GM12878 (cell line): ENCODE measurements at regions not wholly inside any gene's neighbourhood (a gene's known extent, or its start where the extent isn't known, plus 50 kb on each side); places are given as distances from the start of the nearest gene placed in this dataset.

Experiments
- ATAC-seq: fragments of 200-7000 bp; cut with Tn5 transposase; 3 replicates; pipeline ENCODE4 v1.9.1; 2020; ENCODE audit warnings: mild to moderate bottlenecking, moderate library complexity
- BruUV-seq: library from RNA; stranded (reverse); fragments of 400-500 nt; replicated peaks from 2 replicates; lab custom pipeline; 2021; lab: Mats Ljungman, UMichigan
- CTCF ChIA-PET: fragments of 300-600 bp; sonication (Branson Sonifier 250); formaldehyde crosslinking; extraction: SDS; loops from one replicate; lab custom pipeline; 2021; ENCODE audit warnings: inconsistent platforms; lab: Yijun Ruan, JAX
- POLR2A ChIA-PET: fragments of 350-600 bp; formaldehyde crosslinking; extraction: SDS; loops from one replicate; lab custom pipeline; 2021; ENCODE audit warnings: inconsistent platforms; lab: Charles Lee
- RAD21 ChIA-PET: fragments of 300-600 bp; sonication (Branson Sonifier 250); formaldehyde crosslinking; loops from one replicate; lab custom pipeline; 2023; ENCODE audit warnings: antibody characterized with exemption; ENCODE audit not compliant: unreplicated experiment; lab: Charles Lee
- SMC1A ChIA-PET: fragments of 300-600 bp; sonication (Branson Sonifier 250); formaldehyde crosslinking; loops from one replicate; lab custom pipeline; 2023; ENCODE audit not compliant: unreplicated experiment, uncharacterized antibody; lab: Charles Lee
- DNase-seq: peaks from one replicate; pipeline ENCODE4 v3.0.0-alpha.2; 2011; ENCODE audit warnings: low read depth, low spot score
- FAIRE-seq: peaks from 3 replicates; lab custom pipeline; 2011; peaks lifted over from hg19 to GRCh38; lab: Jason Lieb, UNC
- H2AFZ ChIP-seq: 2 replicates; pipeline ENCODE4 v1.6.0; 2011; ENCODE audit warnings: low read depth, low read length, control low read depth; ENCODE audit not compliant: control insufficient read depth
- H3K27ac ChIP-seq: 2 replicates; pipeline ENCODE4 v1.5.1; 2011; ENCODE audit warnings: control low read depth; ENCODE audit not compliant: control insufficient read depth, insufficient read depth
- H3K27me3 ChIP-seq, 2 experiments: replicated peaks in 1 of 2; 2 replicates each; pipeline versions ENCODE4 v1.6.0 to v1.6.1; 2011; ENCODE audit warnings: low read length in 1 of 2; ENCODE audit not compliant: control insufficient read depth in 2 of 2, insufficient read depth in 2 of 2
- H3K36me3 ChIP-seq, 2 experiments: 2 replicates each; pipeline ENCODE4 v1.5.1; 2011; ENCODE audit warnings: low read length in 1 of 2; ENCODE audit not compliant: control insufficient read depth in 2 of 2, insufficient read depth in 2 of 2
- H3K4me1 ChIP-seq: 2 replicates; pipeline ENCODE4 v1.6.1; 2011; ENCODE audit warnings: mild to moderate bottlenecking, low read length, moderate library complexity, mixed read lengths; ENCODE audit not compliant: control insufficient read depth, insufficient read depth
- H3K4me2 ChIP-seq: 2 replicates; pipeline ENCODE4 v1.6.0; 2011; ENCODE audit warnings: control low read depth; ENCODE audit not compliant: control insufficient read depth, insufficient read depth
- H3K4me3 ChIP-seq: fragments of 200-600 bp; sonication (generic); 2 replicates; pipeline ENCODE4 v1.5.1; 2016
- H3K79me2 ChIP-seq: 2 replicates; pipeline ENCODE4 v1.6.0; 2011; ENCODE audit warnings: low read length; ENCODE audit not compliant: control insufficient read depth, insufficient read depth
- H3K9ac ChIP-seq: 2 replicates; pipeline ENCODE4 v1.8.0; 2011; ENCODE audit warnings: low read length, control low read depth, mixed read lengths; ENCODE audit not compliant: control insufficient read depth, insufficient read depth
- H3K9me3 ChIP-seq: replicated peaks from 3 replicates; pipeline ENCODE4 v1.5.1; 2011; ENCODE audit warnings: mild to moderate bottlenecking, low read length; ENCODE audit not compliant: control insufficient read depth, insufficient read depth
- H4K20me1 ChIP-seq: 2 replicates; pipeline ENCODE4 v1.6.0; 2011; ENCODE audit not compliant: control insufficient read depth, insufficient read depth
- BCL11A ChIP-seq: IDR thresholded peaks from 2 replicates; pipeline ENCODE4 v1.6.1; 2011; ENCODE audit warnings: low read depth, low read length
- CEBPB ChIP-seq, 2 experiments: fragments of 150-350 bp in 1 of 2; IDR thresholded peaks; 2 replicates each; pipeline ENCODE4 v1.6.1; 2012 to 2014; ENCODE audit warnings: low read depth in 2 of 2, low read length in 2 of 2, borderline replicate concordance in 1 of 2, inconsistent platforms in 1 of 2
- E2F8 ChIP-seq: fragments of 450-650 bp; IDR thresholded peaks from 2 replicates; pipeline ENCODE4 v1.6.1; 2018; ENCODE audit warnings: mild to moderate bottlenecking, low read depth, moderate library complexity; ENCODE audit not compliant: partially characterized antibody
- EZH2 ChIP-seq: IDR thresholded peaks from 2 replicates; pipeline ENCODE4 v1.6.1; 2012; ENCODE audit warnings: low read depth, mild to moderate bottlenecking, control low read depth, inconsistent platforms, low read length, borderline replicate concordance; ENCODE audit not compliant: control insufficient read depth
- FOS ChIP-seq: IDR thresholded peaks from 3 replicates; pipeline ENCODE4 v1.6.1; 2011; ENCODE audit warnings: borderline replicate concordance; ENCODE audit not compliant: insufficient read length; ENCODE audit errors: extremely low read depth
- FOXM1 ChIP-seq: IDR thresholded peaks from 2 replicates; pipeline ENCODE4 v1.6.1; 2012; ENCODE audit warnings: low read depth, mild to moderate bottlenecking, inconsistent platforms, low read length, moderate library complexity
- HDGF ChIP-seq: fragments of 450-650 bp; IDR thresholded peaks from 2 replicates; pipeline ENCODE4 v1.6.1; 2016; ENCODE audit warnings: antibody characterized with exemption
- IRF4 ChIP-seq: IDR thresholded peaks from 2 replicates; pipeline ENCODE4 v1.6.1; 2011; ENCODE audit warnings: low read depth, low read length
- NFIC ChIP-seq: IDR thresholded peaks from 2 replicates; pipeline ENCODE4 v1.6.1; 2012; ENCODE audit warnings: low read depth, mild to moderate bottlenecking, inconsistent platforms, low read length, moderate library complexity
- NKRF ChIP-seq: fragments of 450-650 bp; conservative IDR thresholded peaks from 2 replicates; pipeline ENCODE4 v1.6.1; 2017; ENCODE audit warnings: mild to moderate bottlenecking, moderate library complexity
- RFX5 ChIP-seq: IDR thresholded peaks from 2 replicates; pipeline ENCODE4 v1.6.1; 2011; ENCODE audit warnings: low read depth, low read length, improper control_type of control experiment
- SREBF1 ChIP-seq: IDR thresholded peaks from 2 replicates; pipeline ENCODE4 v1.6.1; 2012; ENCODE audit warnings: mild to moderate bottlenecking, low read length
- STAT3 ChIP-seq: IDR thresholded peaks from 2 replicates; pipeline ENCODE4 v1.6.1; 2011; ENCODE audit warnings: low read depth, low read length, improper control_type of control experiment
- TCF3 ChIP-seq: IDR thresholded peaks from 2 replicates; pipeline ENCODE4 v1.6.1; 2012; ENCODE audit warnings: low read depth, mild to moderate bottlenecking, low read length, borderline replicate concordance; ENCODE audit not compliant: insufficient read depth
- WGBS: methylation state at CpG from one replicate; pipeline ENCODE4 v1.1.6; 2016; ENCODE audit warnings: low lambda C conversion rate; ENCODE audit not compliant: insufficient replicate concordance, insufficient coverage; ENCODE audit errors: missing lambda C conversion rate; 5-methylcytosine and 5-hydroxymethylcytosine counted together
- in situ Hi-C: fragments of 300-500 bp; cut with MboI; formaldehyde crosslinking; loops from 9 replicates; pipeline ENCODE4 v1.14.3; 2018; ENCODE audit warnings: mixed read lengths
- intact Hi-C: fragments of 100-400 bp; cut with micrococcal nuclease; formaldehyde crosslinking; loops from one replicate; pipeline ENCODE4 v1.14.2; 2022; ENCODE audit not compliant: unreplicated experiment
- TF ChIP-seq, protein P1 (sequence below): fragments of 450-650 bp; IDR thresholded peaks from 2 replicates; pipeline ENCODE4 v1.6.1; 2017; ENCODE audit warnings: antibody characterized with exemption, mild to moderate bottlenecking, moderate library complexity

GRCh38 chr2:183606022-183606717, 481.9 kb downstream of the NUP35 start:
- Histone ChIP-seq H3K27ac (no peak overlapping the region), H3K4me1 (no peaks in the 10 kb centered on the region), H3K36me3 (no peaks in the 10 kb centered on the region), H3K9ac (no peak overlapping the region), H3K9me3 (no peaks in the 10 kb centered on the region), H3K4me2 (no peak overlapping the region), H3K79me2 (no peaks in the 10 kb centered on the region), H3K27me3 (no peaks in the 10 kb centered on the region), H2AFZ (no peak overlapping the region), H3K4me3 (no peak overlapping the region), H4K20me1 (no peaks in the 10 kb centered on the region)
- ATAC-seq (no peak), FAIRE-seq (no peak), DNase-seq (no peak)
- WGBS: 44% methylated on average over 2 of the region's 2 CpGs
- intact Hi-C loops (no loop called here), in situ Hi-C loops (no loop called here)
- ChIA-PET POLR2A (no interaction called here), RAD21 (interaction anchor here (1.9 kb wide), 1 partner anchor 358 kb away, joined by 5 read pairs; no protein-coding TSS in a partner anchor), SMC1A (interaction anchor here (0.6 to 1.0 kb wide), 5 partner anchors 9 to 1029 kb away, joined by 3 to 4 read pairs (median 3); no protein-coding TSS in a partner anchor), CTCF (no interaction called here)
- no TSS peak for BruUV-seq
- TF ChIP-seq NKRF (no peak), IRF4 (no peak), CEBPB (IDR thresholded peaks at IDR 0.05; ENCODE audit: borderline replicate concordance in 1 of 2, low read depth in 2 of 2, low read length in 2 of 2) (no peak), BCL11A (no peak), E2F8 (no peak), NFIC (no peak), SREBF1 (no peak), HDGF (no peak), RFX5 (no peak), FOS (no peak), FOXM1 (no peak), TCF3 (no peak), STAT3 (no peak), EZH2 (no peak)
- TF ChIP-seq, protein P1, sequence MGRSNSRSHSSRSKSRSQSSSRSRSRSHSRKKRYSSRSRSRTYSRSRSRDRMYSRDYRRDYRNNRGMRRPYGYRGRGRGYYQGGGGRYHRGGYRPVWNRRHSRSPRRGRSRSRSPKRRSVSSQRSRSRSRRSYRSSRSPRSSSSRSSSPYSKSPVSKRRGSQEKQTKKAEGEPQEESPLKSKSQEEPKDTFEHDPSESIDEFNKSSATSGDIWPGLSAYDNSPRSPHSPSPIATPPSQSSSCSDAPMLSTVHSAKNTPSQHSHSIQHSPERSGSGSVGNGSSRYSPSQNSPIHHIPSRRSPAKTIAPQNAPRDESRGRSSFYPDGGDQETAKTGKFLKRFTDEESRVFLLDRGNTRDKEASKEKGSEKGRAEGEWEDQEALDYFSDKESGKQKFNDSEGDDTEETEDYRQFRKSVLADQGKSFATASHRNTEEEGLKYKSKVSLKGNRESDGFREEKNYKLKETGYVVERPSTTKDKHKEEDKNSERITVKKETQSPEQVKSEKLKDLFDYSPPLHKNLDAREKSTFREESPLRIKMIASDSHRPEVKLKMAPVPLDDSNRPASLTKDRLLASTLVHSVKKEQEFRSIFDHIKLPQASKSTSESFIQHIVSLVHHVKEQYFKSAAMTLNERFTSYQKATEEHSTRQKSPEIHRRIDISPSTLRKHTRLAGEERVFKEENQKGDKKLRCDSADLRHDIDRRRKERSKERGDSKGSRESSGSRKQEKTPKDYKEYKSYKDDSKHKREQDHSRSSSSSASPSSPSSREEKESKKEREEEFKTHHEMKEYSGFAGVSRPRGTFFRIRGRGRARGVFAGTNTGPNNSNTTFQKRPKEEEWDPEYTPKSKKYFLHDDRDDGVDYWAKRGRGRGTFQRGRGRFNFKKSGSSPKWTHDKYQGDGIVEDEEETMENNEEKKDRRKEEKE: no peak
